Coronary artery (tissue), 2 donors: ENCODE measurements at regions not wholly inside any gene's neighbourhood (a gene's known extent, or its start where the extent isn't known, plus 50 kb on each side); places are given as distances from the start of the nearest gene placed in this dataset.

Experiments
- DNase-seq: peaks from one replicate; pipeline ENCODE4 v3.0.0-alpha.2; 2017; ENCODE audit warnings: low spot score
- H3K27ac ChIP-seq, 2 donors: fragments of 200-600 bp; sonication (generic); one replicate each; pipeline ENCODE4 v1.5.1; 2016 to 2019
- H3K4me3 ChIP-seq: fragments of 200-600 bp; sonication (generic); 2 replicates; pipeline ENCODE4 v1.5.1; 2016; ENCODE audit warnings: mild to moderate bottlenecking, moderate library complexity
- CTCF ChIP-seq: fragments of 200-600 bp; sonication (generic); IDR thresholded peaks from one replicate; pipeline ENCODE4 v1.5.1; 2019; ENCODE audit warnings: antibody characterized with exemption

- no peak for DNase-seq
- TF ChIP-seq CTCF, result no peak
- Histone ChIP-seq H3K4me3 (peak overlapping the region; percentile 57), H3K27ac (no peak overlapping the region)
These were observed 575.8 kb upstream of the ZNF462 start for GRCh38 chr9:106287091-106287631.

GRCh38 chr9:106287731-106288130, 575.2 kb upstream of the ZNF462 start:
- DNase-seq, result no peak
- Histone ChIP-seq H3K4me3 (peak overlapping the region; percentile 57), H3K27ac (no peak overlapping the region)
- TF ChIP-seq CTCF, result no peak

GRCh38 chr9:106288689-106289088, 574.3 kb upstream of the ZNF462 start:
- H3K4me3 ChIP-seq, result no peak overlapping the region
- no peak for DNase-seq
- H3K27ac ChIP-seq, result no peak overlapping the region
- no peak for TF ChIP-seq CTCF

GRCh38 chr9:106291786-106292185, 571.2 kb upstream of the ZNF462 start:
- no peak overlapping the region for H3K27ac ChIP-seq
- no peak for TF ChIP-seq CTCF
- DNase-seq, result no peak
- no peak overlapping the region for H3K4me3 ChIP-seq

GRCh38 chr9:106296426-106296825, 566.5 kb upstream of the ZNF462 start:
- no peak for DNase-seq
- no peak for TF ChIP-seq CTCF
- no peak overlapping the region for H3K4me3 ChIP-seq
- H3K27ac ChIP-seq, result no peak overlapping the region

GRCh38 chr9:106298997-106299396, 564.0 kb upstream of the ZNF462 start:
- no peak overlapping the region for H3K27ac ChIP-seq
- TF ChIP-seq CTCF, result no peak
- H3K4me3 ChIP-seq, result no peak overlapping the region
- no peak for DNase-seq

GRCh38 chr9:106304401-106304920, 558.5 kb upstream of the ZNF462 start:
- H3K27ac ChIP-seq, result no peak overlapping the region
- no peak for DNase-seq
- no peak for TF ChIP-seq CTCF
- H3K4me3 ChIP-seq, result no peak overlapping the region
